KMS-11 (cell line): ENCODE measurements at regions not wholly inside any gene's neighbourhood (a gene's known extent, or its start where the extent isn't known, plus 50 kb on each side); places are given as distances from the start of the nearest gene placed in this dataset.

Experiments
- H2AFZ ChIP-seq: fragments of 200-600 bp; sonication (generic); 2 replicates; pipeline ENCODE4 v1.6.1; 2016; ENCODE audit warnings: antibody characterized with exemption, mixed run types, low read depth
- H3K27ac ChIP-seq: fragments of 200-600 bp; sonication (generic); 2 replicates; pipeline ENCODE4 v1.6.1; 2016; ENCODE audit warnings: mild to moderate bottlenecking, mixed run types
- H3K27me3 ChIP-seq: fragments of 200-600 bp; sonication (generic); 2 replicates; pipeline ENCODE4 v1.6.1; 2017; ENCODE audit warnings: mild to moderate bottlenecking, low read depth, mixed run types, moderate library complexity; ENCODE audit not compliant: insufficient read depth
- H3K36me3 ChIP-seq: fragments of 200-600 bp; sonication (generic); 2 replicates; pipeline ENCODE4 v1.6.1; 2017; ENCODE audit warnings: mild to moderate bottlenecking, mixed run types; ENCODE audit not compliant: insufficient read depth
- H3K4me1 ChIP-seq: fragments of 200-600 bp; sonication (generic); 2 replicates; pipeline ENCODE4 v1.6.1; 2016; ENCODE audit warnings: mild to moderate bottlenecking, low read depth, mixed run types; ENCODE audit not compliant: poor library complexity, severe bottlenecking
- H3K4me2 ChIP-seq: fragments of 200-600 bp; sonication (generic); 2 replicates; pipeline ENCODE4 v1.7.0; 2016; ENCODE audit warnings: mild to moderate bottlenecking, mixed run types
- H3K4me3 ChIP-seq: fragments of 200-600 bp; sonication (generic); IDR thresholded peaks from 2 replicates; pipeline ENCODE4 v1.6.1; 2017; ENCODE audit warnings: low read depth, low read length, mixed read lengths; ENCODE audit not compliant: insufficient read depth
- H3K79me2 ChIP-seq: fragments of 200-600 bp; sonication (generic); 2 replicates; pipeline ENCODE4 v1.6.1; 2016; ENCODE audit warnings: low read depth, mixed run types; ENCODE audit not compliant: insufficient read depth
- H3K9ac ChIP-seq: fragments of 200-600 bp; sonication (generic); 2 replicates; pipeline ENCODE4 v1.6.1; 2016; ENCODE audit warnings: mild to moderate bottlenecking, mixed run types
- H4K20me1 ChIP-seq: fragments of 200-600 bp; sonication (generic); 2 replicates; pipeline ENCODE4 v1.6.1; 2016; ENCODE audit warnings: mild to moderate bottlenecking, mixed run types; ENCODE audit not compliant: insufficient read depth
- CTCF ChIP-seq: fragments of 200-600 bp; sonication (generic); conservative IDR thresholded peaks from 2 replicates; pipeline ENCODE4 v1.6.1; 2017; ENCODE audit warnings: low read depth, mild to moderate bottlenecking, antibody characterized with exemption, low read length, moderate library complexity, mixed read lengths

DNA sequence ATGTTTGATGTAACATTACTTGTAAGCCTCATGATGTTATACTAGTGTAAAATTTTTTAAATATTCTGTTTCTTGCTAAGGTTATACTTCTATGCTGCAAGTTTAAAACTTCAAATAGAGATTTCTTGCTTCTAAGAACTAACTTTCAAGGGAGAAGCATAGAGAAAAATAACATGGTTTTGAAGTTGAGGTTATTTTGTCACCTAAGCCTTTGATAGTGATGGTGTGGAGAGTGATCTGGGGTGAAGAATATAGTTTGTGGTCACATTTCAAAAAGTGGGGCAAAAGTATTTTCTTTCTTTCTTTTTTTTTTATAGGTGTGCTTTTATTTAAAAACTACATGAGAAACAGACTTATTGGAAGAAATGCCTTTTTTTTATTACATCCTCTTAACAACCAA lies 162.4 kb downstream of the GATA3 start:
- H3K27ac ChIP-seq, result no peak overlapping the region
- H3K27me3 ChIP-seq, result no peaks in the 10 kb centered on the region
- no peak overlapping the region for H2AFZ ChIP-seq
- no peak overlapping the region for H3K4me2 ChIP-seq
- H3K4me1 ChIP-seq, result no peaks in the 10 kb centered on the region
- no peaks in the 10 kb centered on the region for H3K79me2 ChIP-seq
- H3K36me3 ChIP-seq, result no peaks in the 10 kb centered on the region
- no peaks in the 10 kb centered on the region for H4K20me1 ChIP-seq
- no peak overlapping the region for H3K4me3 ChIP-seq
- H3K9ac ChIP-seq, result no peak overlapping the region
- TF ChIP-seq CTCF, result no peak

DNA sequence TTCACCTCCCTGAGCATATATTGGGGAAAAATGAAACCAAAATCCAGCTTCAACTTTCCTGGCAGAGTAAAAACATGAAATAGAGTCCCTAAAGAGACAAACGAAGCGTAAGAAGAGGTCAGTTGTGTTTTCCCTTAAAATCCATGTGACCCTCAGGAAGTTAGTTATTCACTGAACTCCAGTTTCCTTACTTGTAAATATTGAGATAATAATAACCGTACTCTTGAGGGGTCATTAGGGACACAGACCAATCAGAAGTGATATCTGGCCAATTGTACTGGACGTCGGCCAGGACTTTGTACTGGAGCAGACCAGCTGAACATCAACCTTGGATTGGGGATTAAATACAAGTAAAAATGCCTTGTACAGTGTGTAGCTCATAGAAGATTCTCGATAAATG lies 167.0 kb downstream of the GATA3 start:
- Histone ChIP-seq H3K4me3 (no peak overlapping the region), H3K36me3 (no peaks in the 10 kb centered on the region), H3K4me2 (no peak overlapping the region), H3K27ac (no peak overlapping the region), H3K79me2 (no peaks in the 10 kb centered on the region), H3K9ac (no peak overlapping the region), H3K4me1 (no peaks in the 10 kb centered on the region), H3K27me3 (no peaks in the 10 kb centered on the region), H2AFZ (no peak overlapping the region), H4K20me1 (no peaks in the 10 kb centered on the region)
- TF ChIP-seq CTCF, result no peak

DNA sequence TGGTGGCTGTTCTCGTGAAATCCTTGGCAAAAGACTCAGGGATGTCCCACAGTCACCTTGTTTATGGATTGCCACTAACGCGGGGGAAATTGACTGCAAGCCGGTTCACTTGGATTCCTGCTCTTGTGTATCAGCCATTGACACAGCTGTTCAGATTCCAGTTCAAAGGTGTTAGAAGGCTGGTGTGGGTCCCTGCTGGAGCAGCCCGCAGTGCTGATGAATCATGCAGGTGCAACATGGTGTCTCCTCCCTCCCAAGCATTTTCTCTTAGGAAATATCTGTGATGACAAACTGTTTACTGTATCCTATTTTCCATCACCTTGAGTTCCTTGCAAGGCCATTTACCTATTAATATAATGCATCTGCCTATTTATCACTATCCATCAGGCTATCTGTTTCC lies 170.1 kb downstream of the GATA3 start:
- H3K4me1 ChIP-seq, result no peaks in the 10 kb centered on the region

DNA sequence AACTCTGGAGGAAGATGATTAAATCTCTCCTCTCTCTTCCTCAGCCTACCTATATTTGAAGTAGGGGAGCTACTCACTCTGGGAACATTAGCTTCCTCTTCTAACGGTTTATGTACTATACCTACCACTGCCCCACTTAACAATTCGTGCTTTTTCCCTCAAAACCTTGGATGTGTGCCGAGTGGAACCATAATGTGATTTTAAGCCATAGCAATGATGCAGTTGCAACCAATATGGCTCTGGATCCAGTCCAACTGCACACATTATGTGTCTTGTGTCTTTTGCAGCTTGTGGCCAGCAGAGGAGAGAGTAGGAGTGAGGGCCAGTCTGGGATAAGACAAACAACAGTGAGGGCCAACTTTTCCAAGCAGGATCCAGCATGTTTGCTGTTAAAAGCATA lies 170.7 kb downstream of the GATA3 start:
- H3K27ac ChIP-seq, result no peak overlapping the region
- H3K4me3 ChIP-seq, result no peak overlapping the region
- H3K27me3 ChIP-seq, result no peaks in the 10 kb centered on the region
- H3K4me1 ChIP-seq, result no peaks in the 10 kb centered on the region
- no peaks in the 10 kb centered on the region for H4K20me1 ChIP-seq
- no peak overlapping the region for H3K4me2 ChIP-seq
- no peak overlapping the region for H2AFZ ChIP-seq
- TF ChIP-seq CTCF, result no peak
- no peak overlapping the region for H3K9ac ChIP-seq
- no peaks in the 10 kb centered on the region for H3K79me2 ChIP-seq
- H3K36me3 ChIP-seq, result no peaks in the 10 kb centered on the region

More for the DNA sequence above, 170.1 kb downstream of the GATA3 start:
- Histone ChIP-seq H3K79me2 (no peaks in the 10 kb centered on the region), H3K9ac (no peak overlapping the region), H3K27ac (no peak overlapping the region), H2AFZ (no peak overlapping the region), H3K36me3 (no peaks in the 10 kb centered on the region), H3K4me2 (no peak overlapping the region), H3K4me3 (no peak overlapping the region), H4K20me1 (no peaks in the 10 kb centered on the region), H3K27me3 (no peaks in the 10 kb centered on the region)
- no peak for TF ChIP-seq CTCF

GRCh38 chr10:8227246-8227645 lies 172.8 kb downstream of the GATA3 start:
- Histone ChIP-seq H3K79me2 (no peaks in the 10 kb centered on the region), H3K27ac (no peak overlapping the region), H2AFZ (no peak overlapping the region), H3K27me3 (no peaks in the 10 kb centered on the region), H3K4me3 (no peak overlapping the region), H3K9ac (no peak overlapping the region), H3K4me1 (no peaks in the 10 kb centered on the region), H3K36me3 (no peaks in the 10 kb centered on the region), H4K20me1 (no peaks in the 10 kb centered on the region), H3K4me2 (no peak overlapping the region)
- no peak for TF ChIP-seq CTCF
